ENCODE measurements at regions not wholly inside any gene's neighbourhood (a gene's known extent, or its start where the extent isn't known, plus 50 kb on each side); places are given as distances from the start of the nearest gene placed in this dataset.

DNA sequence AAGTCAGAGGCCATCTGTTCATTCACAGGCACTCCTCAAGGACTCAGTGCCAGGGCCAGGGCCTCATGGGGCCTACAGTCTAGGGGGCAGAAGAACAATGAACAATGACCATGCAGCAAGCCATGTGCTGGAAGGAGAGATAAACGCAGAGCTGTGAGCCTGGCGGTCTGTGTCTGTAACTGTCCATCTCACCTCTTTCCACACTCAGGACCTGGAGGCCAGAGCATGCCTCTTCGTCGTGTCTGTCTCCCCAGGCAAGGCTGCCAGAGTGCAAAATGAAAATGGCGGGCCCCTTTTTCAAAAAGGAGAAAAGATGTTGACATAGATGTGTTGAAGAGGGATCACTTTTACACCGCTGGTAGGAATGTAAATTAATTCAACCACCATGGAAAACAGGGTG is 78.5 kb downstream of the MSX1 start:
- H3K9me3 ChIP-seq (ENCODE audit: control insufficient read depth, insufficient read depth, low read length), result no peaks in the 10 kb centered on the region

GRCh38 chr4:4941751-4942150 is 77.5 kb downstream of the CYTL1 start:
- DNase-seq (ENCODE audit: low read depth in 4 of 6, low spot score in 6 of 6), result no peak
- Histone ChIP-seq H3K27ac (ENCODE audit: low read depth, low read length) (no peak overlapping the region), H3K27me3 (ENCODE audit: control insufficient read depth, insufficient read depth, low read length) (no peaks in the 10 kb centered on the region), H3K4me3 (ENCODE audit: low read depth, low read length) (no peak overlapping the region), H3K4me1 (ENCODE audit: control insufficient read depth, insufficient read depth, low read length) (peaks cover 6% of the 10 kb centered on the region), H3K9me3 (ENCODE audit: control insufficient read depth, insufficient read depth, low read length) (no peaks in the 10 kb centered on the region), H3K36me3 (ENCODE audit: control insufficient read depth, insufficient read depth, low read length) (no peaks in the 10 kb centered on the region)
- WGBS (ENCODE audit: insufficient coverage), result no CpG with 5 or more reads among the region's 1 CpG

More for the DNA sequence above, 78.5 kb downstream of the MSX1 start:
- no peaks in the 10 kb centered on the region for H3K36me3 ChIP-seq (ENCODE audit: control insufficient read depth, insufficient read depth, low read length)
- no peak overlapping the region for H3K4me3 ChIP-seq (ENCODE audit: low read depth, low read length)
- WGBS (ENCODE audit: insufficient coverage), result 67% methylated on average over 1 of the region's 6 CpGs
- H3K4me1 ChIP-seq (ENCODE audit: control insufficient read depth, insufficient read depth, low read length), result no peaks in the 10 kb centered on the region
- no peaks in the 10 kb centered on the region for H3K27me3 ChIP-seq (ENCODE audit: control insufficient read depth, insufficient read depth, low read length)
- DNase-seq (ENCODE audit: low read depth in 4 of 6, low spot score in 6 of 6), result no peak
- H3K27ac ChIP-seq (ENCODE audit: low read depth, low read length), result no peak overlapping the region

DNA sequence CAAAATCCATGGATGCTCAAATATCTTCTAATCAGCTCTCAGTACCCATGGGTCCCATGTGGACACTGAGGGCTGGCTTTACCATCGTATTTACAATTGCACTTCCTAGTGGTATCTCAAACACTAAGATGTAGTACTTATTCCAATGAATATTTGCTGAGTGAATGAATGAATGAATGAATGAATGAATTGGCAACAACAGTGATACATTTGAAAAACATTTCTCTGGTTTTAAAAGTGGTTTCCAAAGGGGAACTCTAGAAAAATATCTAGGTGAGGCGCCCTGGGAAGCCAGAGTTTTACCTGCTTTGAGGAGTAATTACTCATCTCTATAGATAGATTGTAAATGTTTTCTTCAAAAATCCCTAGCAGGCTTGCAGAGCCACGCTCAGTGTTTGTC is 76.6 kb downstream of the CYTL1 start:
- no CpG with 5 or more reads among the region's 3 CpGs for WGBS (ENCODE audit: insufficient coverage)
- Histone ChIP-seq H3K4me1 (ENCODE audit: control insufficient read depth, insufficient read depth, low read length) (peaks cover 6% of the 10 kb centered on the region), H3K4me3 (ENCODE audit: low read depth, low read length) (no peak overlapping the region), H3K9me3 (ENCODE audit: control insufficient read depth, insufficient read depth, low read length) (no peaks in the 10 kb centered on the region), H3K36me3 (ENCODE audit: control insufficient read depth, insufficient read depth, low read length) (no peaks in the 10 kb centered on the region), H3K27me3 (ENCODE audit: control insufficient read depth, insufficient read depth, low read length) (no peaks in the 10 kb centered on the region), H3K27ac (ENCODE audit: low read depth, low read length) (no peak overlapping the region)
- no peak for DNase-seq (ENCODE audit: low read depth in 4 of 6, low spot score in 6 of 6)

DNA sequence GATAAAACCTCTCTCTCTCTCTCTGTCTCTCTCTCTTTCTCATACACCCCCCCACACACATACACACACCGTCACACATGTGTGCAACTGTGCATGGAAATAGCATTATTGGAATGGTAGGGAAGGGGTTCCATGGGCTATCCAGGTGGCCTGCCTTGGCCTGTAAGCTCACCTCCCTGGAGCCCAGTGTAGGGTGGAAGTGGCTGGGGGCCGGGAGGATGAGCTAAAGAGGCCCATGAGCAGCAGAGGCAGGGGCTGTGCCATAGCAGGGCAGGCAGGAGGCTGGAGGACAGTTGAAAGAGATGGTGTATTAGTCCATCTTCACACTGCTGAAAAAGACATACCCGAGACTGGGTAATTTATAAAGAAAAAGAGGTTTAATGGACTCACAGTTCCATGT is 74.2 kb downstream of the CYTL1 start:
- H3K27me3 ChIP-seq (ENCODE audit: control insufficient read depth, insufficient read depth, low read length), result no peaks in the 10 kb centered on the region
- H3K4me1 ChIP-seq (ENCODE audit: control insufficient read depth, insufficient read depth, low read length), result peaks cover 6% of the 10 kb centered on the region
- WGBS (ENCODE audit: insufficient coverage), result 100% methylated on average over 2 of the region's 3 CpGs
- no peak overlapping the region for H3K27ac ChIP-seq (ENCODE audit: low read depth, low read length)
- no peak for DNase-seq (ENCODE audit: low read depth in 4 of 6, low spot score in 6 of 6)
- no peaks in the 10 kb centered on the region for H3K9me3 ChIP-seq (ENCODE audit: control insufficient read depth, insufficient read depth, low read length)
- H3K36me3 ChIP-seq (ENCODE audit: control insufficient read depth, insufficient read depth, low read length), result no peaks in the 10 kb centered on the region
- no peak overlapping the region for H3K4me3 ChIP-seq (ENCODE audit: low read depth, low read length)

DNA sequence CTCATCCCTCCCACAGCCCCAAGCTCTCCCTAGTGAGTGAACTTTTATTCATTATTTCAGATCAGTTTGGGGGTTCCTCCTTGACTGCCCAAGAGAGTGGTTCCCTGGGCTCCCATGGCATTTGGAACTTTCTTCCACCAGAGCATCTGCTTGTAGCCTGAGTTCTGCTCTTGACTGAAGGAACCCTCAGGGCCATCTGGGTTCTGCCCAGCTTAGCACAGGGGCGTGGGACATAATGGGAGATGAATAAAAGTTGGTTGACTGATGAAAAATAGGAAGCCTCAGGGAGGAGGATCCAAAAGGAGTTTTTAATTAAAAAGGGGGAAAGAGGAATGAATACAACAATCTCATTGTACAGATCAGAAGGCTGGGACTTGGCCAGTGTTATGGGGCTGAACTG is 73.4 kb downstream of the CYTL1 start:
- H3K27me3 ChIP-seq (ENCODE audit: control insufficient read depth, insufficient read depth, low read length), result no peaks in the 10 kb centered on the region
- no CpG with 5 or more reads among the region's 1 CpG for WGBS (ENCODE audit: insufficient coverage)
- no peak overlapping the region for H3K27ac ChIP-seq (ENCODE audit: low read depth, low read length)
- no peaks in the 10 kb centered on the region for H3K9me3 ChIP-seq (ENCODE audit: control insufficient read depth, insufficient read depth, low read length)
- H3K4me3 ChIP-seq (ENCODE audit: low read depth, low read length), result no peak overlapping the region
- H3K4me1 ChIP-seq (ENCODE audit: control insufficient read depth, insufficient read depth, low read length), result peaks cover 8% of the 10 kb centered on the region
- no peaks in the 10 kb centered on the region for H3K36me3 ChIP-seq (ENCODE audit: control insufficient read depth, insufficient read depth, low read length)
- no peak for DNase-seq (ENCODE audit: low read depth in 4 of 6, low spot score in 6 of 6)

- Histone ChIP-seq H3K27ac (ENCODE audit: low read depth, low read length) (no peak overlapping the region), H3K4me1 (ENCODE audit: control insufficient read depth, insufficient read depth, low read length) (peaks cover 12% of the 10 kb centered on the region), H3K27me3 (ENCODE audit: control insufficient read depth, insufficient read depth, low read length) (no peaks in the 10 kb centered on the region), H3K9me3 (ENCODE audit: control insufficient read depth, insufficient read depth, low read length) (no peaks in the 10 kb centered on the region), H3K36me3 (ENCODE audit: control insufficient read depth, insufficient read depth, low read length) (no peaks in the 10 kb centered on the region), H3K4me3 (ENCODE audit: low read depth, low read length) (no peak overlapping the region)
- 71% methylated on average over 2 of the region's 6 CpGs for WGBS (ENCODE audit: insufficient coverage)
- no peak for DNase-seq (ENCODE audit: low read depth in 4 of 6, low spot score in 6 of 6)
These were observed 72.8 kb downstream of the CYTL1 start for GRCh38 chr4:4946416-4946815.

GRCh38 chr4:4947721-4948120 is 71.5 kb downstream of the CYTL1 start:
- Histone ChIP-seq H3K27me3 (ENCODE audit: control insufficient read depth, insufficient read depth, low read length) (no peaks in the 10 kb centered on the region), H3K9me3 (ENCODE audit: control insufficient read depth, insufficient read depth, low read length) (no peaks in the 10 kb centered on the region), H3K4me1 (ENCODE audit: control insufficient read depth, insufficient read depth, low read length) (peaks cover 15% of the 10 kb centered on the region), H3K36me3 (ENCODE audit: control insufficient read depth, insufficient read depth, low read length) (no peaks in the 10 kb centered on the region), H3K4me3 (ENCODE audit: low read depth, low read length) (no peak overlapping the region), H3K27ac (ENCODE audit: low read depth, low read length) (no peak overlapping the region)
- DNase-seq (ENCODE audit: low read depth in 4 of 6, low spot score in 6 of 6), result peak in 1 of 6 donors; percentile 56
- 75% methylated on average over 1 of the region's 5 CpGs for WGBS (ENCODE audit: insufficient coverage)

GRCh38 chr4:4948370-4948769 is 70.9 kb downstream of the CYTL1 start:
- DNase-seq (ENCODE audit: low read depth in 4 of 6, low spot score in 6 of 6), result peak in 1 of 6 donors; percentile 25
- WGBS (ENCODE audit: insufficient coverage), result 46% methylated on average over 2 of the region's 3 CpGs

GRCh38 chr4:4950561-4951290 is 68.5 kb downstream of the CYTL1 start:
- H3K27me3 ChIP-seq (ENCODE audit: control insufficient read depth, insufficient read depth, low read length), result no peaks in the 10 kb centered on the region
- H3K4me3 ChIP-seq (ENCODE audit: low read depth, low read length), result no peak overlapping the region
- WGBS (ENCODE audit: insufficient coverage), result 41% methylated on average over 6 of the region's 9 CpGs
- DNase-seq (ENCODE audit: low read depth in 4 of 6, low spot score in 6 of 6), result peak in 4 of 6 donors; percentile 10 to 88 (median 46)
- peaks cover 9% of the 10 kb centered on the region for H3K4me1 ChIP-seq (ENCODE audit: control insufficient read depth, insufficient read depth, low read length)
- no peaks in the 10 kb centered on the region for H3K36me3 ChIP-seq (ENCODE audit: control insufficient read depth, insufficient read depth, low read length)
- H3K9me3 ChIP-seq (ENCODE audit: control insufficient read depth, insufficient read depth, low read length), result peaks cover 1% of the 10 kb centered on the region
- no peak overlapping the region for H3K27ac ChIP-seq (ENCODE audit: low read depth, low read length)

More at GRCh38 chr4:4948370-4948769, 70.9 kb downstream of the CYTL1 start:
- Histone ChIP-seq H3K9me3 (ENCODE audit: control insufficient read depth, insufficient read depth, low read length) (peaks cover under 1% of the 10 kb centered on the region), H3K36me3 (ENCODE audit: control insufficient read depth, insufficient read depth, low read length) (no peaks in the 10 kb centered on the region), H3K4me1 (ENCODE audit: control insufficient read depth, insufficient read depth, low read length) (peaks cover 15% of the 10 kb centered on the region), H3K4me3 (ENCODE audit: low read depth, low read length) (no peak overlapping the region), H3K27me3 (ENCODE audit: control insufficient read depth, insufficient read depth, low read length) (no peaks in the 10 kb centered on the region), H3K27ac (ENCODE audit: low read depth, low read length) (no peak overlapping the region)

- WGBS (ENCODE audit: insufficient coverage), result 36% methylated on average over 1 of the region's 2 CpGs
- Histone ChIP-seq H3K4me3 (ENCODE audit: low read depth, low read length) (no peak overlapping the region), H3K27me3 (ENCODE audit: control insufficient read depth, insufficient read depth, low read length) (no peaks in the 10 kb centered on the region), H3K27ac (ENCODE audit: low read depth, low read length) (no peak overlapping the region), H3K4me1 (ENCODE audit: control insufficient read depth, insufficient read depth, low read length) (peaks cover 9% of the 10 kb centered on the region), H3K9me3 (ENCODE audit: control insufficient read depth, insufficient read depth, low read length) (peaks cover 1% of the 10 kb centered on the region), H3K36me3 (ENCODE audit: control insufficient read depth, insufficient read depth, low read length) (no peaks in the 10 kb centered on the region)
- no peak for DNase-seq (ENCODE audit: low read depth in 4 of 6, low spot score in 6 of 6)
These were observed 67.0 kb downstream of the CYTL1 start for GRCh38 chr4:4952273-4952672.

All from spinal cord (tissue), 9 donors.